ENCODE measurements at regions not wholly inside any gene's neighbourhood (a gene's known extent, or its start where the extent isn't known, plus 50 kb on each side); places are given as distances from the start of the nearest gene placed in this dataset.

DNA sequence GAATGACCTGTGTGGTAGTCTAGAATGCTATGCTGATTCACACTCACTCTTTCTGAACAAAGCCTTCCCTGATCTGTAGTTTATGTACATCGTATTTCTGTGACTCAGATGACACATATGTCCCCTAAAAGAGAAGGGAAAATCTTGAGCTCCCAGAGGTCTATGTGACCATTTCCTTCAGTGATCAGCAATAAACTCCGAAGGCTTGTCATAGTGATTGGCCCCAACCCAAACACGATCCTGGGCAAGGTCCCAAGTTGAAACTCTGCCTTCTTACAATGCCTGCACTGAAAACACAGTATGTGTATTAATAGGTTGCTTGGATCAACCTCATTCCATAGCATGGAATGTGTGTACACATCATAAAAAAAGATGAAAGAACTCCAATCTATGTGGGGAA lies 685.8 kb downstream of the MAT2B start:
- TF ChIP-seq ZNF569 (CRISPR knock-in tag; IDR thresholded peaks at IDR 0.05; ENCODE audit: borderline replicate concordance) = no peak
- TF ChIP-seq ZNF7 (CRISPR knock-in tag; IDR thresholded peaks at IDR 0.05) = no peak
- no peak for TF ChIP-seq TAF1 (CRISPR knock-in tag; IDR thresholded peaks at IDR 0.05)
- TF ChIP-seq, protein P1, sequence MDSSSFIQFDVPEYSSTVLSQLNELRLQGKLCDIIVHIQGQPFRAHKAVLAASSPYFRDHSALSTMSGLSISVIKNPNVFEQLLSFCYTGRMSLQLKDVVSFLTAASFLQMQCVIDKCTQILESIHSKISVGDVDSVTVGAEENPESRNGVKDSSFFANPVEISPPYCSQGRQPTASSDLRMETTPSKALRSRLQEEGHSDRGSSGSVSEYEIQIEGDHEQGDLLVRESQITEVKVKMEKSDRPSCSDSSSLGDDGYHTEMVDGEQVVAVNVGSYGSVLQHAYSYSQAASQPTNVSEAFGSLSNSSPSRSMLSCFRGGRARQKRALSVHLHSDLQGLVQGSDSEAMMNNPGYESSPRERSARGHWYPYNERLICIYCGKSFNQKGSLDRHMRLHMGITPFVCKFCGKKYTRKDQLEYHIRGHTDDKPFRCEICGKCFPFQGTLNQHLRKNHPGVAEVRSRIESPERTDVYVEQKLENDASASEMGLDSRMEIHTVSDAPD (CRISPR knock-in tag; IDR thresholded peaks at IDR 0.05) = no peak
- TF ChIP-seq, protein P2, sequence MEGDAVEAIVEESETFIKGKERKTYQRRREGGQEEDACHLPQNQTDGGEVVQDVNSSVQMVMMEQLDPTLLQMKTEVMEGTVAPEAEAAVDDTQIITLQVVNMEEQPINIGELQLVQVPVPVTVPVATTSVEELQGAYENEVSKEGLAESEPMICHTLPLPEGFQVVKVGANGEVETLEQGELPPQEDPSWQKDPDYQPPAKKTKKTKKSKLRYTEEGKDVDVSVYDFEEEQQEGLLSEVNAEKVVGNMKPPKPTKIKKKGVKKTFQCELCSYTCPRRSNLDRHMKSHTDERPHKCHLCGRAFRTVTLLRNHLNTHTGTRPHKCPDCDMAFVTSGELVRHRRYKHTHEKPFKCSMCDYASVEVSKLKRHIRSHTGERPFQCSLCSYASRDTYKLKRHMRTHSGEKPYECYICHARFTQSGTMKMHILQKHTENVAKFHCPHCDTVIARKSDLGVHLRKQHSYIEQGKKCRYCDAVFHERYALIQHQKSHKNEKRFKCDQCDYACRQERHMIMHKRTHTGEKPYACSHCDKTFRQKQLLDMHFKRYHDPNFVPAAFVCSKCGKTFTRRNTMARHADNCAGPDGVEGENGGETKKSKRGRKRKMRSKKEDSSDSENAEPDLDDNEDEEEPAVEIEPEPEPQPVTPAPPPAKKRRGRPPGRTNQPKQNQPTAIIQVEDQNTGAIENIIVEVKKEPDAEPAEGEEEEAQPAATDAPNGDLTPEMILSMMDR (CRISPR knock-in tag; IDR thresholded peaks at IDR 0.05) = no peak
- TF ChIP-seq, protein P3, sequence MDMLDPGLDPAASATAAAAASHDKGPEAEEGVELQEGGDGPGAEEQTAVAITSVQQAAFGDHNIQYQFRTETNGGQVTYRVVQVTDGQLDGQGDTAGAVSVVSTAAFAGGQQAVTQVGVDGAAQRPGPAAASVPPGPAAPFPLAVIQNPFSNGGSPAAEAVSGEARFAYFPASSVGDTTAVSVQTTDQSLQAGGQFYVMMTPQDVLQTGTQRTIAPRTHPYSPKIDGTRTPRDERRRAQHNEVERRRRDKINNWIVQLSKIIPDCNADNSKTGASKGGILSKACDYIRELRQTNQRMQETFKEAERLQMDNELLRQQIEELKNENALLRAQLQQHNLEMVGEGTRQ (IDR thresholded peaks at IDR 0.05; ENCODE audit: low read depth, low read length) = no peak
- TF ChIP-seq, protein P3 (CRISPR knock-in tag; IDR thresholded peaks at IDR 0.05; ENCODE audit: borderline replicate concordance) = no peak
